Lung (tissue), 11 donors: ENCODE measurements at regions not wholly inside any gene's neighbourhood (a gene's known extent, or its start where the extent isn't known, plus 50 kb on each side); places are given as distances from the start of the nearest gene placed in this dataset.

ENCODE experiments used
- ATAC-seq: fragments of 200-7000 bp; cut with Tn5 transposase; one replicate; pipeline ENCODE4 v1.9.1; 2020; ENCODE audit warnings: moderate number of reproducible peaks; ENCODE audit not compliant: insufficient read depth, low FRiP score
- DNase-seq, 3 donors: peaks; one replicate each; pipeline ENCODE4 v3.0.0-alpha.2; 2013 to 2017
- H3K27ac ChIP-seq, 2 donors: one replicate each; pipeline ENCODE4 v1.5.1; 2013; ENCODE audit warnings: mild to moderate bottlenecking in 2 of 2, moderate library complexity in 2 of 2, control low read depth in 1 of 2, inconsistent platforms in 1 of 2, low read depth in 1 of 2, low read length in 1 of 2
- H3K27me3 ChIP-seq, 3 donors: one replicate each; pipeline ENCODE4 v1.5.1; 2013; ENCODE audit warnings: low read length in 2 of 3; ENCODE audit not compliant: control insufficient read depth in 3 of 3, insufficient read depth in 3 of 3
- H3K36me3 ChIP-seq, 4 donors: one replicate each; pipeline ENCODE4 v1.5.1; 2013; ENCODE audit warnings: low read length in 4 of 4, mild to moderate bottlenecking in 1 of 4, moderate library complexity in 1 of 4; ENCODE audit not compliant: control insufficient read depth in 4 of 4, insufficient read depth in 4 of 4
- H3K4me1 ChIP-seq, 5 donors: one replicate each; pipeline ENCODE4 v1.5.1; 2013; ENCODE audit warnings: low read length in 5 of 5, mild to moderate bottlenecking in 2 of 5, moderate library complexity in 1 of 5; ENCODE audit not compliant: control insufficient read depth in 5 of 5, insufficient read depth in 5 of 5
- H3K4me3 ChIP-seq: one replicate; pipeline ENCODE4 v1.5.1; 2013; ENCODE audit warnings: mild to moderate bottlenecking, control low read depth, moderate library complexity
- H3K9ac ChIP-seq, 2 donors: one replicate each; pipeline ENCODE4 v1.5.1; 2013; ENCODE audit warnings: low read length in 2 of 2, control low read depth in 1 of 2; ENCODE audit not compliant: insufficient read depth in 1 of 2
- H3K9me3 ChIP-seq, 4 donors: one replicate each; pipeline ENCODE4 v1.5.1; 2013; ENCODE audit warnings: low read length in 3 of 4, mild to moderate bottlenecking in 1 of 4, moderate library complexity in 1 of 4; ENCODE audit not compliant: control insufficient read depth in 4 of 4, insufficient read depth in 3 of 4
- CTCF ChIP-seq: IDR thresholded peaks from 2 replicates; pipeline ENCODE4 v1.5.1; 2012; ENCODE audit warnings: mild to moderate bottlenecking; ENCODE audit errors: control extremely low read depth, extremely low read depth
- WGBS, 2 donors: extraction: QIAGEN DNeasy Blood & Tissue Kit; methylation state at CpG; one replicate each; pipeline ENCODE4 v1.1.7; 2013; 5-methylcytosine and 5-hydroxymethylcytosine counted together
- donor health status: control.
- donor health status: control.
- donor health status: Bipolar disorder and iron deficiency.
- donor health status: healthy.
- donor health status: DM: yes; HTN: yes; CAD: no.

- Histone ChIP-seq H3K36me3 (no peaks in the 10 kb centered on the region), H3K27me3 (no peaks in the 10 kb centered on the region), H3K4me1 (no peaks in the 10 kb centered on the region), H3K9ac (no peak overlapping the region), H3K4me3 (no peak overlapping the region), H3K9me3 (peaks cover 0 to 7% (median 0%) of the 10 kb centered on the region in 4 donors), H3K27ac (no peak overlapping the region)
- no peak for TF ChIP-seq CTCF
- ATAC-seq (no peak), DNase-seq (no peak)
- WGBS, 2 donors: 89 to 95% methylated on average over 3 of the region's 3 CpGs
Observed at GRCh38 chr2:204445149-204445548, 100.1 kb upstream of the PARD3B start.

GRCh38 chr2:204447722-204448121, 97.6 kb upstream of the PARD3B start:
- H3K27me3 ChIP-seq: no peaks in the 10 kb centered on the region
- no peak overlapping the region for H3K4me3 ChIP-seq
- no peak for ATAC-seq
- H3K36me3 ChIP-seq: no peaks in the 10 kb centered on the region
- peaks cover 0 to 11% (median 0%) of the 10 kb centered on the region in 5 donors for H3K4me1 ChIP-seq
- WGBS, 2 donors: 89 to 95% methylated on average over 2 of the region's 2 CpGs
- H3K9me3 ChIP-seq: peaks cover 0 to 3% (median 0%) of the 10 kb centered on the region in 4 donors
- no peak for TF ChIP-seq CTCF
- DNase-seq: no peak
- no peak overlapping the region for H3K27ac ChIP-seq
- H3K9ac ChIP-seq: no peak overlapping the region

GRCh38 chr2:204449977-204450376, 95.3 kb upstream of the PARD3B start:
- no peak for DNase-seq
- Histone ChIP-seq H3K27ac (no peak overlapping the region), H3K9me3 (no peaks in the 10 kb centered on the region), H3K36me3 (no peaks in the 10 kb centered on the region), H3K4me1 (peaks cover 0 to 25% (median 10%) of the 10 kb centered on the region in 5 donors), H3K9ac (no peak overlapping the region), H3K27me3 (no peaks in the 10 kb centered on the region), H3K4me3 (no peak overlapping the region)
- TF ChIP-seq CTCF: no peak
- no peak for ATAC-seq
- WGBS, 2 donors: 96 to 99% methylated on average over 3 of the region's 3 CpGs

GRCh38 chr2:204451766-204452165, 93.5 kb upstream of the PARD3B start:
- DNase-seq: no peak
- Histone ChIP-seq H3K27me3 (no peaks in the 10 kb centered on the region), H3K4me1 (peaks cover 0 to 28% (median 14%) of the 10 kb centered on the region in 5 donors), H3K27ac (no peak overlapping the region), H3K4me3 (no peak overlapping the region), H3K9me3 (no peaks in the 10 kb centered on the region), H3K36me3 (no peaks in the 10 kb centered on the region), H3K9ac (peak overlapping the region; percentile 30 to 50)
- no peak for ATAC-seq
- TF ChIP-seq CTCF: no peak
- WGBS, 2 donors: 47 to 68% methylated on average over 2 of the region's 2 CpGs
